ENCODE measurements at regions not wholly inside any gene's neighbourhood (a gene's known extent, or its start where the extent isn't known, plus 50 kb on each side); places are given as distances from the start of the nearest gene placed in this dataset.

- H3K4me3 ChIP-seq (ENCODE audit: low read depth, low read length): no peak overlapping the region
- no peak for TF ChIP-seq CTCF (IDR thresholded peaks at IDR 0.05; ENCODE audit: low read depth, low read length)
Observed at GRCh38 chr1:198889101-198889500, 250.3 kb downstream of the PTPRC start.

GRCh38 chr1:198889749-198890148 lies 250.9 kb downstream of the PTPRC start:
- H3K4me3 ChIP-seq (ENCODE audit: low read depth, low read length): no peak overlapping the region
- no peak for TF ChIP-seq CTCF (IDR thresholded peaks at IDR 0.05; ENCODE audit: low read depth, low read length)

- TF ChIP-seq CTCF (IDR thresholded peaks at IDR 0.05; ENCODE audit: low read depth, low read length): no peak
- H3K4me3 ChIP-seq (ENCODE audit: low read depth, low read length): no peak overlapping the region
Observed at GRCh38 chr1:198890214-198890930, 251.5 kb downstream of the PTPRC start.

- TF ChIP-seq CTCF (IDR thresholded peaks at IDR 0.05; ENCODE audit: low read depth, low read length): no peak
- no peak overlapping the region for H3K4me3 ChIP-seq (ENCODE audit: low read depth, low read length)
Observed at GRCh38 chr1:198892065-198892464, 253.2 kb downstream of the PTPRC start.

GRCh38 chr1:198893141-198893540 lies 254.3 kb downstream of the PTPRC start:
- H3K4me3 ChIP-seq (ENCODE audit: low read depth, low read length): no peak overlapping the region
- no peak for TF ChIP-seq CTCF (IDR thresholded peaks at IDR 0.05; ENCODE audit: low read depth, low read length)

GRCh38 chr1:198893763-198894444 lies 255.1 kb downstream of the PTPRC start:
- no peak overlapping the region for H3K4me3 ChIP-seq (ENCODE audit: low read depth, low read length)
- no peak for TF ChIP-seq CTCF (IDR thresholded peaks at IDR 0.05; ENCODE audit: low read depth, low read length)

GRCh38 chr1:198901266-198901665 lies 262.4 kb downstream of the PTPRC start:
- no peak for TF ChIP-seq CTCF (IDR thresholded peaks at IDR 0.05; ENCODE audit: low read depth, low read length)

More at GRCh38 chr1:198901266-198901665, 262.4 kb downstream of the PTPRC start:
- H3K4me3 ChIP-seq (ENCODE audit: low read depth, low read length): no peak overlapping the region
